ENCODE measurements at regions not wholly inside any gene's neighbourhood (a gene's known extent, or its start where the extent isn't known, plus 50 kb on each side); places are given as distances from the start of the nearest gene placed in this dataset.

GRCh38 chr3:87161851-87162250 lies 65.3 kb upstream of the CHMP2B start:
- H3K27ac ChIP-seq, result no peak overlapping the region
- TF ChIP-seq POLR2A (IDR thresholded peaks at IDR 0.05) (no peak), CTCF (IDR thresholded peaks at IDR 0.05) (no peak)
- H3K27me3 ChIP-seq, result no peaks in the 10 kb centered on the region
- intact Hi-C loops (cut with DNase I), result no loop called here
- DNase-seq, result no peak
- WGBS, 2 donors, result 29 to 58% methylated on average over 3 of the region's 3 CpGs
- H3K4me3 ChIP-seq, result no peak overlapping the region
- H3K4me1 ChIP-seq, result no peaks in the 10 kb centered on the region
- H3K9me3 ChIP-seq, result no peaks in the 10 kb centered on the region
- H3K36me3 ChIP-seq, result no peaks in the 10 kb centered on the region

GRCh38 chr3:87161417-87161816 lies 65.7 kb upstream of the CHMP2B start:
- H3K36me3 ChIP-seq, result no peaks in the 10 kb centered on the region
- intact Hi-C loops (cut with DNase I), result no loop called here
- no peak for DNase-seq
- WGBS, 2 donors, result 20 to 29% methylated on average over 1 of the region's 1 CpG
- no peak overlapping the region for H3K4me3 ChIP-seq
- no peaks in the 10 kb centered on the region for H3K27me3 ChIP-seq
- no peak overlapping the region for H3K27ac ChIP-seq
- no peaks in the 10 kb centered on the region for H3K4me1 ChIP-seq
- TF ChIP-seq POLR2A (IDR thresholded peaks at IDR 0.05) (no peak), CTCF (IDR thresholded peaks at IDR 0.05) (no peak)
- H3K9me3 ChIP-seq, result no peaks in the 10 kb centered on the region

- DNase-seq, result no peak
- H3K9me3 ChIP-seq, result no peaks in the 10 kb centered on the region
- TF ChIP-seq CTCF (IDR thresholded peaks at IDR 0.05) (no peak), POLR2A (IDR thresholded peaks at IDR 0.05) (no peak)
- no peak overlapping the region for H3K27ac ChIP-seq
- no peak overlapping the region for H3K4me3 ChIP-seq
- 38 to 50% methylated on average over 3 of the region's 3 CpGs for WGBS, 2 donors
- no peaks in the 10 kb centered on the region for H3K36me3 ChIP-seq
- no peaks in the 10 kb centered on the region for H3K27me3 ChIP-seq
- intact Hi-C loops (cut with DNase I), result no loop called here
- H3K4me1 ChIP-seq, result no peaks in the 10 kb centered on the region
Observed at GRCh38 chr3:87161013-87161412, 66.1 kb upstream of the CHMP2B start.

- no peaks in the 10 kb centered on the region for H3K9me3 ChIP-seq
- H3K4me1 ChIP-seq, result peaks cover 0 to 5% (median 0%) of the 10 kb centered on the region in 3 donors
- no peak overlapping the region for H3K4me3 ChIP-seq
- H3K27ac ChIP-seq, result no peak overlapping the region
- no peak for DNase-seq
- TF ChIP-seq POLR2A (IDR thresholded peaks at IDR 0.05) (no peak), CTCF (IDR thresholded peaks at IDR 0.05) (no peak)
- 67 to 83% methylated on average over 1 of the region's 1 CpG for WGBS, 2 donors
- H3K36me3 ChIP-seq, result no peaks in the 10 kb centered on the region
- no peaks in the 10 kb centered on the region for H3K27me3 ChIP-seq
- intact Hi-C loops (cut with DNase I), result no loop called here
Observed at GRCh38 chr3:87158823-87159222, 68.3 kb upstream of the CHMP2B start.

- DNase-seq, result no peak
- Histone ChIP-seq H3K27ac (no peak overlapping the region), H3K27me3 (no peaks in the 10 kb centered on the region), H3K9me3 (no peaks in the 10 kb centered on the region), H3K4me3 (no peak overlapping the region), H3K36me3 (no peaks in the 10 kb centered on the region), H3K4me1 (no peaks in the 10 kb centered on the region)
- intact Hi-C loops (cut with DNase I), result no loop called here
- no peak for TF ChIP-seq CTCF (IDR thresholded peaks at IDR 0.05)
- no peak for TF ChIP-seq POLR2A (IDR thresholded peaks at IDR 0.05)
- WGBS, 2 donors, result 48 to 62% methylated on average over 3 of the region's 3 CpGs
Observed at GRCh38 chr3:87148020-87148419, 79.1 kb upstream of the CHMP2B start.
